ENCODE measurements at regions not wholly inside any gene's neighbourhood (a gene's known extent, or its start where the extent isn't known, plus 50 kb on each side); places are given as distances from the start of the nearest gene placed in this dataset.
A peak's percentile ranks its signal among the peaks of the same experiment; 100 is the strongest.
"Not testable (repeated sequence)": the region's sequence is repeated elsewhere in the genome, so short reads cannot be mapped to it uniquely, and the experiment has no call there.

GRCh38 chr2:234355021-234355720 lies 141.7 kb downstream of the ARL4C start:
- no peak for DNase-seq (ENCODE audit: insufficient read length, low spot score)
- TF ChIP-seq POLR2AphosphoS5 (IDR thresholded peaks at IDR 0.05; ENCODE audit: low read depth, low read length) (no peak), SPI1 (IDR thresholded peaks at IDR 0.05; ENCODE audit: low read depth, low read length) (no peak), TAF1 (IDR thresholded peaks at IDR 0.05; ENCODE audit: low read depth, low read length) (no peak), POLR2A (IDR thresholded peaks at IDR 0.05; ENCODE audit: low read depth, low read length) (no peak), POU2F2 (IDR thresholded peaks at IDR 0.05; ENCODE audit: low read depth, low read length) (no peak), PAX5 (IDR thresholded peaks at IDR 0.05; ENCODE audit: insufficient read depth, low read length, severe bottlenecking) (no peak)
- peak; percentile 20 for FAIRE-seq

- DNase-seq (ENCODE audit: insufficient read length, low spot score) (no peak), FAIRE-seq (peak; percentile 28)
- TF ChIP-seq POLR2A (IDR thresholded peaks at IDR 0.05; ENCODE audit: low read depth, low read length) (no peak), SPI1 (IDR thresholded peaks at IDR 0.05; ENCODE audit: low read depth, low read length) (no peak), TAF1 (IDR thresholded peaks at IDR 0.05; ENCODE audit: low read depth, low read length) (no peak), PAX5 (IDR thresholded peaks at IDR 0.05; ENCODE audit: insufficient read depth, low read length, severe bottlenecking) (no peak), POU2F2 (IDR thresholded peaks at IDR 0.05; ENCODE audit: low read depth, low read length) (no peak), POLR2AphosphoS5 (IDR thresholded peaks at IDR 0.05; ENCODE audit: low read depth, low read length) (no peak)
Observed at GRCh38 chr2:234352270-234352669, 144.6 kb downstream of the ARL4C start.

- DNase-seq (ENCODE audit: insufficient read length, low spot score); FAIRE-seq: not testable (repeated sequence)
Observed at GRCh38 chr2:234351866-234352265, 145.0 kb downstream of the ARL4C start.

- FAIRE-seq: no peak
Observed at GRCh38 chr2:234348081-234348480, 148.8 kb downstream of the ARL4C start.

DNA sequence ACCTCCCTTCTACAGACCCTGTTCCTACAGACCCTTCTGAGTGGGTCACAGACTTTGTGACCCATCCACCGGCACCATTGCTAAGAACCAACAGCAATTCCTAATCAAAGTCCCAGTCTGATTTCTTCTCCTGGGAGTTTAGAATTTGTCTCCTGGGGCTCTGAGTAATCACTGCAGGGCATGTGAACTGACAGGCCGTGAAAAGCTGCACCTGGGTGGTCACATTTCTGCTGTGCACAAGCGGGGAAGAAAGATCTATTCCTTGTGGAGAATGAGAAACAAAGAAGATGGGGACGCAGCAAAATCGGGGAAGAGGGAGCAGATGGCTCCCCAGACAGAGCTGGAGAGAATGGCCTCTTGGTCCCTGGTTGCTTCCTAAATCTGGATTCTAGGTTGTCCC lies 151.0 kb downstream of the ARL4C start:
- TF ChIP-seq POLR2A (IDR thresholded peaks at IDR 0.05; ENCODE audit: low read depth, low read length) (no peak), TAF1 (IDR thresholded peaks at IDR 0.05; ENCODE audit: low read depth, low read length) (no peak), POLR2AphosphoS5 (IDR thresholded peaks at IDR 0.05; ENCODE audit: low read depth, low read length) (no peak), POU2F2 (IDR thresholded peaks at IDR 0.05; ENCODE audit: low read depth, low read length) (no peak)
- DNase-seq (ENCODE audit: insufficient read length, low spot score): no peak
- no peak for FAIRE-seq

More at GRCh38 chr2:234348081-234348480, 148.8 kb downstream of the ARL4C start:
- no peak for DNase-seq (ENCODE audit: insufficient read length, low spot score)
- TF ChIP-seq PAX5 (IDR thresholded peaks at IDR 0.05; ENCODE audit: insufficient read depth, low read length, severe bottlenecking) (no peak), POLR2AphosphoS5 (IDR thresholded peaks at IDR 0.05; ENCODE audit: low read depth, low read length) (no peak), SPI1 (IDR thresholded peaks at IDR 0.05; ENCODE audit: low read depth, low read length) (no peak), POLR2A (IDR thresholded peaks at IDR 0.05; ENCODE audit: low read depth, low read length) (no peak)

DNA sequence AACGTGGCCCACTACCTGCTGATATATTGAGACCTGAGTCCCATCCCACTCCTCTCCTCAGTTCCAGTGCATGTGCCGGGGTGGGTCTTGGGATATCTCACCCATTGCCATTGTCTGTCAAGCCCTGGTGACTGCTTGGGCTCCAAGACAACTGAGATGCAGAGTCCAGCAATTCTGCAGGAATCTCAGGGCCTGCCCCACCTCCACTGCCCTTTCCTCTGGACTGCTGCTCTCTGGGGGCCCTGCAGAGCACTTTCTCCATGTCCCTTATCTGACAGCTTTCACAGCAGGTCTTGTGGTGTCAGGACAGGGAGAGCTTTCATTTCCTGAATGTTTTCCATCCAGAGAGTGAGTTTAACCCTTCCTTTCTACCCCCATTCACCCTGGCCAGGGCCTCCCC lies 152.9 kb downstream of the ARL4C start:
- no peak for TF ChIP-seq PAX5 (IDR thresholded peaks at IDR 0.05; ENCODE audit: insufficient read depth, low read length, severe bottlenecking)
- TF ChIP-seq POLR2AphosphoS5 (IDR thresholded peaks at IDR 0.05; ENCODE audit: low read depth, low read length): no peak
- no peak for TF ChIP-seq SPI1 (IDR thresholded peaks at IDR 0.05; ENCODE audit: low read depth, low read length)
- TF ChIP-seq POU2F2 (IDR thresholded peaks at IDR 0.05; ENCODE audit: low read depth, low read length): no peak
- no peak for TF ChIP-seq TAF1 (IDR thresholded peaks at IDR 0.05; ENCODE audit: low read depth, low read length)
- TF ChIP-seq POLR2A (IDR thresholded peaks at IDR 0.05; ENCODE audit: low read depth, low read length): no peak
- FAIRE-seq: no peak

DNA sequence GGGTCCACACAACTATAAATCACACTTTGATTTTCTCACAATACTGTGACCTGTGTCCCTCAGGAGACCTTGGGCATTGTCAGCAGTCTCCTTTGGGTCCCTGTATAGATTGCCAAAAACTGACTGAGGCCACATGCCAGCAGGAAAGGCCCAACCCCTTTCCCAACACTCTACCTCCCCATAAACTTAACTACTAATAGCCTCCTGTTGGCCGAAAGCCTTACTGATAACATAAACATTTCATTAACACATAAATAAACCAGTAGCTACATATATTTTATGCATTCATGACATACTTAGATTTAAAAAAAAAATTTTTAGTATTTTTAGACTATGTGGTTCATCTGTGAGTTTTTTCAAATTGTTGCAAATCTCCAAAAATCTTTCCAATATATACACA lies 153.5 kb downstream of the ARL4C start:
- no peak for FAIRE-seq

More for the DNA sequence above, 152.9 kb downstream of the ARL4C start:
- no peak for DNase-seq (ENCODE audit: insufficient read length, low spot score)

GRCh38 chr2:234341306-234341985 lies 155.4 kb downstream of the ARL4C start:
- FAIRE-seq (no peak), DNase-seq (ENCODE audit: insufficient read length, low spot score) (no peak)
- no peak for TF ChIP-seq POLR2AphosphoS5 (IDR thresholded peaks at IDR 0.05; ENCODE audit: low read depth, low read length)
- no peak for TF ChIP-seq PAX5 (IDR thresholded peaks at IDR 0.05; ENCODE audit: insufficient read depth, low read length, severe bottlenecking)
- no peak for TF ChIP-seq TAF1 (IDR thresholded peaks at IDR 0.05; ENCODE audit: low read depth, low read length)
- TF ChIP-seq POLR2A (IDR thresholded peaks at IDR 0.05; ENCODE audit: low read depth, low read length): no peak
- TF ChIP-seq POU2F2 (IDR thresholded peaks at IDR 0.05; ENCODE audit: low read depth, low read length): no peak
- no peak for TF ChIP-seq SPI1 (IDR thresholded peaks at IDR 0.05; ENCODE audit: low read depth, low read length)

More for the DNA sequence above, 153.5 kb downstream of the ARL4C start:
- TF ChIP-seq PAX5 (IDR thresholded peaks at IDR 0.05; ENCODE audit: insufficient read depth, low read length, severe bottlenecking): no peak
- no peak for DNase-seq (ENCODE audit: insufficient read length, low spot score)

GRCh38 chr2:234339501-234339900 lies 157.4 kb downstream of the ARL4C start:
- TF ChIP-seq POLR2A (IDR thresholded peaks at IDR 0.05; ENCODE audit: low read depth, low read length) (no peak), SPI1 (IDR thresholded peaks at IDR 0.05; ENCODE audit: low read depth, low read length) (no peak), TAF1 (IDR thresholded peaks at IDR 0.05; ENCODE audit: low read depth, low read length) (no peak), POLR2AphosphoS5 (IDR thresholded peaks at IDR 0.05; ENCODE audit: low read depth, low read length) (no peak), PAX5 (IDR thresholded peaks at IDR 0.05; ENCODE audit: insufficient read depth, low read length, severe bottlenecking) (no peak), POU2F2 (IDR thresholded peaks at IDR 0.05; ENCODE audit: low read depth, low read length) (no peak)
- DNase-seq (ENCODE audit: insufficient read length, low spot score): no peak
- no peak for FAIRE-seq

GRCh38 chr2:234339011-234339410 lies 157.9 kb downstream of the ARL4C start:
- FAIRE-seq (no peak), DNase-seq (ENCODE audit: insufficient read length, low spot score) (no peak)
- TF ChIP-seq SPI1 (IDR thresholded peaks at IDR 0.05; ENCODE audit: low read depth, low read length) (no peak), TAF1 (IDR thresholded peaks at IDR 0.05; ENCODE audit: low read depth, low read length) (no peak), POLR2AphosphoS5 (IDR thresholded peaks at IDR 0.05; ENCODE audit: low read depth, low read length) (no peak), POU2F2 (IDR thresholded peaks at IDR 0.05; ENCODE audit: low read depth, low read length) (no peak), PAX5 (IDR thresholded peaks at IDR 0.05; ENCODE audit: insufficient read depth, low read length, severe bottlenecking) (no peak), POLR2A (IDR thresholded peaks at IDR 0.05; ENCODE audit: low read depth, low read length) (no peak)
